NCI-H2196 treated with DMSO at 0.1 percent for 48 hours (cell line): ENCODE measurements at regions not wholly inside any gene's neighbourhood (a gene's known extent, or its start where the extent isn't known, plus 50 kb on each side); places are given as distances from the start of the nearest gene placed in this dataset.

Experiments
- DNase-seq: peaks from one replicate; lab custom pipeline; 2025; ENCODE audit not compliant: unreplicated experiment; lab: John Stamatoyannopoulos, UW

DNA sequence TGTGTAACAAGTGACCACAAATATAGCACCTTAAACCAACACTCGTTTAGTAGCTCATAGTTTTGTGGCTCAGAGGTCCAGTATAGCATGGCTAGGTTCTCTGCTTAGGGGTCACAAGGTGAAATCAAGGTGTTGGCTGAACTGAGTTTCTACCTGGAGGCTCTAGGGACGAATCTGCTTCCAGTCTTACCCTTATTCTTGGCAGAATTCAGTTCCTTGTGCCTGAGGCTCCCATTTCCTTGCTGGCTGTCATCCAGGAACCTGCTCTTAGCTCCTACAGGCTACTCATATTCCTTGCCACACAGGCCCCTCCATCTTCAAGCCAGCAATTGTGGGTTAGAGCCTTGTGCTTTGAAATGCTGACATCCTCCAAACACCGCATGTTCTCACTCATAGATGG lies 212.3 kb upstream of the CDH13 start:
- DNase-seq = no peak

DNA sequence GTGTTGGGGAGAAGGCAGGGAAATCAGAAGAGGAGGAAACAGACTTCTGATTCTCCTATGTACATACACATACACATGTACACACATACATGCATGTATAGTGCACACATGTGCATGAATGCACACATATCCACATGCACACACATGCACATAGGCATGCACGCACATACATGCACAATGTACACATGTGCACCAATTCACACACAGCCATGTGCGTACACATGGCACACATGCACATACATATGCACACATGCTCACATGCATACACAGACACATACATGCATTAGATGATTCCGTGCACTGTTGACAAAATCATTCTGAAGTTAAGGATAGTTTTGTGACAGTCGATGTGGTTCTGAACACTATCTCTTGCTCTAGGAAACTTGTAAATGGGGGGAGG lies 214.0 kb upstream of the CDH13 start:
- DNase-seq = no peak

DNA sequence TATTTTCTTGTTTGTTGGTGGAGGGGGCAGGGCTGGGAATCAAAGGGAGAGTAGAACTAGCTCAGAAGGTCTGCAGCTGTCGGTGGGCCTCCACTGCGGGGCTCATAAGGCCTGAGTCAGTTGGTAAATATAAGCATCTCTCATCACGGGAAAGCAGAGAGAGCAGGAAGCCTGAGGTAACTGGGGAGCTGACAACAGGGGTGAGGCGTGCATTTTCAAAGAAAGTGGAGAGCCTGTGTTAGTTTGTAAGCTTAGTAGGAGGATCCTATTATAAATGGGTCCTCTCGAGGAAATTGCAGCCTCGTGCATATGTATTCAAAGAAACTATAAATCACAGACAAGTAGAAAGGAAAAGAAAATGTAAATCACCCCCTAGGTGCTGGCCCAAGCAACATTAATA lies 221.0 kb upstream of the CDH13 start:
- DNase-seq = no peak

DNA sequence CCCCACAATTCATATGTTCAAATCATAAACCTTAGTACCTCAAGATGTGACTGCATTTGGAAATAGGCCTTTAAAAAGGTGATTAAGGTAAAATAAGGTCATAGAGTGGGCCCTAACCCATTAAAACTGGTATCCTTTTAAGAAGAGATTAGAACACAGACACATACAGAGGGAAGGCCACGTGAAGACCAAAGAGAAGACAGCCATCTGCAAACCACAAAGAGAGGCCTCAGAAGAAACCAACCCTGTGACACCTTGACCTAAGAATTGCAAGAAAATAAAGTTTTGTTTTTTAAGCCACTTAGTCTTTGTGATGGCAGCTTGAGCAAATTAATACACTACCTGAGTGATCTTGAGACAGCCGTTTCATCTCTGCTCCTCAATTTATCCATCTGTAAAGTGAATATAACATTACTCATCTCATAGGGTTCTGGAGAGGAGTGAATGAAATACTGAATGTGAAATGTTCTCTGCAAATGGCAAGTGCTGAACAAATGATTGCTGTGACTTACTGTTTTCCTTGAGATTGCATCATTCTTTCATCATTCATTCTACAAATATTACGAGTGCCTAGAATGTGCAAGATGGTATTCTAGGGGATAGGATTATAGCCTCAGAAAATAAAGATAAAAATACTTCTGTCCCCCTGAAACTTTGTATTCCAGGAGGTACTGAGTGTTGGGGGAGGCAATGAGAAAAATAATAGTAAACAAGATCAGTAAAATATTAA lies 222.0 kb upstream of the CDH13 start:
- DNase-seq = no peak

DNA sequence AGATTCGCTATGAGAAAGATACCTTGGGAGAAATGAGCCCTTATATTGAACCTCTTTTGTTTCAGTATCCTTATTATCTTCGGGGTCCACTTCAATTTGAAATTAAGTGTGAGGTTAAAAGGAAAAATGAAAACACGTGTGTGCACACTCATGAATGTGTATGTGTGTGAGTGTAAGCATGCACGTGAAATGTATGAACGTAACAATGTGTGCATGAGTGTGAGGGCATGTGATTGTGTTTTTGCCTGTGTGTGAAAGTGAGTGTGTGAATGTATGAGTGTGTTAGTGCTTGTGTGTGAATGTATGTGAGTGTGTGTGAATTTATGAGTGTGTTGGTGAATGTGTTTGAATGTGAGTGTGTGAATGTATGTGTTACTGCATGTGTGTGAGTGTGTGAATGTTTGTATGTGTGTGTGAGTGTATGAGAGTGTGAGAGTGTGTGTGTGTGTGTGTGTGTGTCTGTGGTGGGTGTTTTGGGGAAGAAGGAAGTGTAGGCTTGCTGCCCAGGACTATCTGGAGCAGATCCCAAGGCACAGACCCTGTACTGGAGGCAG lies 224.0 kb upstream of the CDH13 start:
- DNase-seq = no peak

DNA sequence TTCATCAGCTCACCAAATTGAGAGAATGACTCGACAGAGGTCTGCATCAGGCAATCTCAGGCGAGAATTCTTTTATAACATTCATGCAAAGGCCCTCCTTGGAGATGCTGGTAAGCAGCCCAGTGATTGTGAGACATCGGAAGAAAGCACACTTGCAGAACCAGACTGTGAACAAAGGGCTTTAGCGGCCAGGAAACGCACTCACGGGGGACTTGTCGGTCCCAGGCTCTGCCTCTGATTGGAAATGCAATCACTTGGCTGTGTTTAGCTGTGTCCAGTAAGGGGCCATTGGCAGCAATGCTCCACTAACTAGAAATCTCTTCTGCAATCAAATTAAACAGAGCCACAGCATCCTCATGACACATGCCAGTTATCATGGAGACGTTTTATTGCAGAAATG lies 226.7 kb upstream of the CDH13 start:
- DNase-seq = no peak

DNA sequence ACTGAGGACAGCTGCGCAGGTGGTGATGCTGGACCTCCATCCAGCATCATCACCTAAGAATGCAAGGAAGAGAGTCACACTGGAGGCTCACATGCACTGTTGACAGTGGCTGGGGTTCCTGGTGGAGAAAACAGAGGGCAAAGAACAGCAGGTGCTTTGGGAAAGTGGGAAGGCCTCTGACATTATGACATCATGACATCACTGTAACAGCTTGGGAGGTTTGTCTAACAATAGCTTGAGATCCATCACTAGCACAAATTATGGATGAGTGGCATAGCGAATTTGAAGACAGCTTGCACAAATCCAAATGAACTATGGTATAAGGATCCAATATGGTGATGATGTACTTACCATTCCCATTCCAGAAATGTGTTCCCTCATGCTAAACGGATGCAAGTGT lies 226.5 kb upstream of the MPHOSPH6 start:
- DNase-seq = no peak

DNA sequence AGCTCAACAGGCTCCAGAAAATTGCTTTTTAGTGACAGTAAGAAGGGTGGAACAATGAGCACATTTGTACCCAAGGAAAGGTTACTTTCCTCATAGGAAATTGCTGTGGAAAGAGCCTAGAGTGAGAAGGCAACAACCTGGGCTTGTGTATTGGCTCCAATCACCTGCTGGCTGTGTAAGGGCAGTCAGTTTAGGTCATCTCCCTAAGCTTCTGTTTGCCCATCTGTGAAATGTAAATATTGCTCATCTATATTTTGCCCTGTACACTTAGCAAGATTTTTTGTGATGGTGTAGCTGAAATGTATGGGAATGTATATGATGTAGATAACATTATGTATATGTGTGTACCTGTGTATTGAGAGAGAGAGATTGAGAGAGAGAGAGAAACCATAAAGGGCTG lies 225.2 kb upstream of the MPHOSPH6 start:
- no peak for DNase-seq

DNA sequence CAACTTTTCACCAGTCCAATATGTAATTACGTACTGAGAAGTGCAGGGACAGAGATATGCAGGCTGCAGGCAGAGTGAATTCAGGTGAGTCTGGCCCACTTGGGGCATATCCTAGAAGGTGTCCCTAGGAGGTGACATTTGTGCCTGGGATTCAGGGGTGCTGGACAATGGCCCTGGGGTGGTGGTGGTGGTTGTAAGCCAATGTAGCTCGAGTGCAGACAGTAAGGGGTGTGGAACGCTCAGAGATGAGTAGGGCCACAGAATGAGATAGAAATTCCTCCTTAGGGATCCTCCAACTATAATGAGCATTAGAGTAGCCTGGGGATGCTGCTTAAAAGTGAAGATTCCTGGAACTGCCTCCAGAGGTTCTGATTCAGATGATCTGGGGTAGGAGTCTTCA lies 221.7 kb upstream of the MPHOSPH6 start:
- no peak for DNase-seq

DNA sequence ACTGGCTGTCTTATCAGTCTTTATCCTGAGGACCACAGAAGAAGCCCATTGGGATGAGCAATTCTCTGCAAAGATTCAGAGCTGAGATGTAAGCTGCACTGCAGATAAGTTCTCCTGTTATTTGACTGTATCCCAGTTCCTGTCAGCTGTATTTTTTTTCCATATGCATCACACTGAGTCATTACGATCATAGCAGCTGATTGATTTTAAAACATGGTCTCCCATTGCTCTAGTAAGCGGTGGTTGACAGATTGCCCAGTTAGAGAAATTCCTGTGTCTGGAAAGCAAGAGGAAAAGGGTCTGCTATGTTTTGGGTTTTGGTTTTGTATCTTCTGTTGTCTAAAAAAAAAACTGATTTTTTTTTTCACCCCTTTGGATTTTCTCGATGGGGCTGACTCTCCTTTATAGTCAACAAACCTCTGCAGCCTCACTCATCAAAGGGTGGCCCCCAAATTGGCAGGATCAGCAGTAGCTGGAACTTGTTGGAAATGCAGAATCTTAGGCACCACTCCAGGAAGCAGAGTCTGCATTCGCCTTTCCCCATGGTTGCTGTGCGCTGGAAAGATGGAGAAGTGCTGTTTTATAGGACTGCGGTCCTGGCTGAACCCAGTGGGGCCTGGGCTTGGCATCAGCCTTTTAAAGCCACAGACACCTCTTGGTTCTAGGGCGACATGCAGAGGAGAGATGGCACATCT lies 220.1 kb upstream of the MPHOSPH6 start:
- no peak for DNase-seq

DNA sequence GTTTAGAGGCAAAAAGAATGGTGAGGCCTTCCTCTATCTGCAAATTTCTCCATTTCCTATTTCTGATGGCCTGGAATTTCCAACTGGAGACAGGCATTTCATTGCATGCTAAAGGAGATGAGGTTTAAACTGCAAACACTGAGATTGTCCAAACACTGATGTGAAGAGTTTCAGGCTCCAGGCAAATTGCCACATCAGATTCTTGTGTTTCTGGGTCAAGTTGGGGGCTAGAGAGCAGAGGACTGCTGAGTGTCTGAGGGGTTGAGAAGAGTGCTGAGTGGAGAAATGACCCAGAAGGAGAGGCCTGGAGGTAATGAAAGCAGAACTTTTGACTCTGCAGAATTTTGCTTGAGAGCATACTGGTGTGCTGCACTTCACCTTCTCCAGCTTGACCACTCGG lies 216.7 kb upstream of the MPHOSPH6 start:
- no peak for DNase-seq

DNA sequence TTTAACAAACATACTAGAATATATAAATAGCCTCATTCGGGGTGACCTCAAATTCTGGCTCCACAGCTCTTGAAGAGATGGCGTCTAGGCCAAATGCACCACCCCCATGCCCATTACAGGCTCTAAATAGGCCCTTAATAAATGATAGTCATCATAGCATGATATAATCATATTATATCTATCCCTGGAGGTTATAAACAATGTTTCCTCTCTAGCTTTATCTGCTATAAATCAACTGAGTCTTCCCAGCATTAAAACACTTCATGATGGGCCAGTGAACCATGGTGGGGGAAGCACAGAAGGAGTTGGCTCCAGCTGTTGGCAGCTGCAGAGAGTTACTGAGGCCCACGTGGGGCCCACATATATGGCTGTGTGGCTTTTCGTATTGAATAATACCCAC lies 214.9 kb upstream of the MPHOSPH6 start:
- no peak for DNase-seq

DNA sequence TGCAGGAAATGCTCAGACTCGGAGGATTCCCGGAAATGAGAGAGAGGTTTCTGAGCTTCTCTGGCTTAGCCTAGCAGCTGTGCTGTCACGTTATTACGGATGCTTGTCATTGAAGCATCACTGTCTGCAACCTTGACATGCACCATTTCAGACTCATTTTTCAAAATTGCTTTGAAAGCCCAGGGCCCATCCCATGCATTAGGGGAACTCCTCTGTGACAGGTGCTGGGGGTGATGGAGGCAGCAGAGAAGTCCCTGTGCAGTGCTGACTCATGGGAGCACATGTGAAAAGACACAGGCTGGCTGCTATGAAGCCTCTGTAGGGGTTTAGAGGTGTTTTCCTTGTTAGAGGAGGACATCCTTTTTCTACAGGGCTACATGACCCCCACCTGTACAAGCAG lies 214.0 kb upstream of the MPHOSPH6 start:
- DNase-seq = no peak

DNA sequence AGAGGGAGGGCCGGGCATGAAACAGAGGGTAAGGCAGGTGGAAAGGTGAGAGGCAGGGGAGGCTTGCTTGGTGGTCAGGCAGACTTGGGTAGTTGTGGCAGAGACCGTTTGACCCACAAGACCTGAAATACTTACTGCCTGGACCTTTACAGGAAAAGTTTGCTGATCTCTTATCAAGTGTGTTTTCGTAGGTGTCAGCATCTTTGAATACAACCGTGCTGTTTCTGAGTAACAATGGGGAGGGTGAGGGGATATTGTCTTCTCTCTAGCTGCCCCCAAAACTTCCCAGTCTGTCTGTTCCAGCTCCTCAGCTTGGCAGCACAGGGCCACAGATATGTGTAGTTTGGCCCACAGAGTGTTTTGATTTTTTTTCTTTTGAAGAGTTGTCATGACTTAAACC lies 212.5 kb upstream of the MPHOSPH6 start:
- no peak for DNase-seq

DNA sequence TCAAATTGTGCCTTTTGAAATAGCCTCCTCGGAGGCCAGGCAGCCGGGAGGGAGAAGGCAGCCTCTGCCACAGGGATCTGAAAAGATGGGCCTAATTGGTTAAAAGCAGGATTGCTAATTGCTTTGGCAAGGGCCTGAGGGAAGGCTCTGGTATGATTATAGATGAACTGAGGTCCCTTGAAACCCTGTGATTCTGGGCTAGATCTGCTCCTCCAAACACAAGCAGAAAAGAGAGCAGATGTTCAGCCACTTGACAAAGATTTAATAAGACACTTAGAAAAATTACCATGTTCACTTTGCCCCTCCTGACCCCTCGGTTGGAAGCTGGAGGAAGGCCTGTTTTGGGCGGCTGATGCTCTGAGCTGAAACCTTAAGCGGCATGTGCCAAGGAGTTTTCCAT lies 209.5 kb upstream of the MPHOSPH6 start:
- no peak for DNase-seq

DNA sequence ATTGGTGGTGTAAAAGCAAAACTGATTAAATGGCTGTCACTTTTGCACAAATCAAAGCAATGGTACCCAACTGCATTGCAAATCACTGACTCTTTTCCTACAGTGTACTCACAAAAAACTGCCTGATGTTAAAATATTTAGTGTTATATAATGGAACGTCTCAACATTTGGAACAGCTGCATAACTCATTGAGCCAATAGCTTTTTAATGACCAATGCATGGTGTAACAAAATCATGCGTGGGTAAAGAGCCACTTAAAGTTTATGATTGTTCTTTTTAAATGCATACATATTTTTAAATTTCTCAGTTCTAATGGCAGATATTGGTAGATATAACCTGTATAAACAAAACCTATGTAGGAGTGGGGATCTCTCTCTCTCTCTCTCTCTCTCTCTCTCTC lies 204.0 kb upstream of the MPHOSPH6 start:
- no peak for DNase-seq

DNA sequence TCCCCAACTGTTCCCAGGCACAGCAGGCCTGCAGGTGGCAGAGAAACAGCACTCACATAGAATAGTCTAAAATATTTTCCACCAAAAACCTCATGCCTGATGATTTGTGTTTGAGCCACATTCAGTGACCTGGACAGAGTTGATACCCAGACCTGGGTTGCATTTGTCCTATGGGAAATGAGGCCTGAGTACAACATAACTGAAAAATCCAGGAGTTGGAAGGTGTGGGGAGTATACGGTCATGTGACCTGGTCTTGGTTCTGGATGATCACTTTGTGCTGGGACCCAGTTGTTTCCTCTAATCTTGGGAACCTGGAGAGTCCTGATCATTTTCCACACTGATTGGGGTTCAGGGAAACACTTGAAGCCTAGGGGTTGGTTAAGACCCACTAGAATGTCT lies 200.3 kb upstream of the MPHOSPH6 start:
- no peak for DNase-seq

DNA sequence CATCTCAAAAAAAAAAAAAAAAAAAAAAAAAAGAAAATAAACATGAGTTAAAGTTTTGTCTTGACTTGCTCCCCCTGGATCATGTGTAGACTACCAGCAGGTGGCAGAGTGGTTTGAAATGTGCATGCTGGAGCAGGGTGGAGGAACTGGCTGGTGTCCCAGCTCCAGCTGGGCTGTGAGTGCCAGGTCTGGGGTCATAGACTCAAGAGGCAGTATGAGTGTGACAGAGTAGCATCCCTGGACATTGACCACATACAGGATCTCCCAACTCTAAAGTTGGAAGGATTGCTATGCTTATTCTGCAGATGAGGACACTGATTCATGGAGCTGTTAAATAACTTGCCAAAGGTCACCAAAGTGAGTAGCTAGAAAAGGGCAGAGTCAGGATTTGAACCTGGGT lies 198.0 kb upstream of the MPHOSPH6 start:
- DNase-seq = no peak

DNA sequence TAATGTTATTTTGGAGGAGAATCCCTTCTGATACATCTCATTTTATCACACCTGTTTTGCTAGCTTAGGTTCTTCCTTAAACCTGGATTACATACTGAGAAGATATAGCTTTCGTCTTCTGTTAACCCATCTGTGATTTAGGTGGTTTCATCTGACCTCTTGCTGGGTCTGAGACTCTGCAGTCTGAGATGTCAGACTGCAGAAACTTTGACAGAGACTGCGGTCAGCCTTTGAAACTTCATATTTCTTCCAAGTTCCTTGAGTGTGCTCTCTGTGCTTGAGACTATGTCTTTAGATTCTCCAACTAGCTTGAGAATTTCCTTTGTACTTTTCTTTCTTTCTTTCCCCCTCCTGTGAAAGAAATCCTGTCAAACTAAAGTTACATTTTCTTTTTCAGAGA lies 196.4 kb upstream of the MPHOSPH6 start:
- no peak for DNase-seq

DNA sequence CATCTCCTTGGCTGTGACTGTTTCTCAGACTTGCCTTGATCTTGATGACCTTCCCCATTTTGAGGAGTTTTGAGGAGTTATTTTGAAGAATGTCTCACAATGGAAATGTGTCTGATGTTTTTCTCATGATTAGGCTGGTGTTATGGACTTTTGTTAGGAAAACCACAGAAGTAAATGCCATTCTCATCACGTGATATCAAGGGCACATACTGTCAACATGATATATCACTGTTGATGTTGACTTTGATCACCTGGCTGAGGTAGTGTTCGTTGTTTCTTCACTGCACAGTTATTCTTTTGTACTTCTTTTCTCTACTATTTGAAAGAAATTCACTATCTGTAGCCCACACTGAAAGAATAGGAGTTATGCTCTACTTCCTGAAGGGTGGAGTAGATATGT lies 194.7 kb upstream of the MPHOSPH6 start:
- no peak for DNase-seq

DNA sequence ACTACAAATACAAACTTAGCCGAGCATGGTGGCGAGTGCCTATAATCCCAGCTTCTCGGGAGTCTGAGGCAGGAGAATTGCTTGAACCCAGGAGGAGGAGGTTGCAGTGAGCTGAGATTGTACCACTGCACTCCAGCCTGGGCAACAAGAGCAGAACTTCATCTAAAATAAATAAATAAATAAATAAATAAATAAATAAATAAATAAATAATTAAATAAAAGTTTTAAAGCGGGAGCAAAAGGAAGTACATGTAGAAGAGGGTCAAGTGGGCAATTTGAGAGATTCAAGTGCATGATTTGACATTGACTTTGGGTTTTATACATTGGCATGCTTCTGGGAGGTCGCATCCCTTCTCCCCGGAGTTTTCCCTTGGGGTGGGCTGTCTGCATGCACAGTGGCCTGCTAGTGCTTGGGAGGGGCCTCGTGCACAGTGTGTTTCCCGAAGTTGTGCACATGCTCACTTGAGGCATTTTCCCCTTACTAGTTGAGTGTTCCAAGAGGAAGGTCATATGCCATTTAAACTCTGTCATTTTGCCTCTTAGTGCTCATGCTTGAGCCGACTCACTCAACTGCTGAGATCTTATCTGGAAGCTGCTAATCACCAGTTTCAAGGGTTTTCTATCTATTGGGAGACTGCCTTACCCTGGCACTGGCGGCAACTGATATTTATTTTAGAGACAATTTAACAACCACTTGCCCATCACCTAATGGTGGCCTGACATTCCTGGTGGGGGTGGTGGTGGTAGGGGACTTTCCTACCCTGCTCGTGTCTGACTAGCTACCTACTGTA lies 193.2 kb upstream of the MPHOSPH6 start:
- DNase-seq = no peak

DNA sequence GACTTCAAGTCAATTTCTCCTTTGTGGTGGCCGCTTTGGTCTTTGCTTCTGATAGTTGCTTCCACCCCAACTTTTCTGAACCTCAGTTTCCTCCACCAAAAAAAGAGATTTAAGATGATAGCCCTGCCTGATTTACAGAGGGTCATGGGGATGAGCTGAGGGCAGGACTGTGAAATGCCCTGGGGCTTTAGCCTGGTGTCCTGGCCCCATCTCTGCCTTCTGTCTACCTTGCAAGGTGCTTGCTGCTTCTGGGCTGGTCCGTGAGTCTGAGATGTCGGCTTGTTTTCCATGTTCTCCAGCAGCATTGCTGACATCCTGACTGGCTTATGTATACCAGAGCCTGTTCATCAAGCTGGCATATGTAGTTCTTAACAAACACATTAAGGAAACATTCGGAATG lies 191.9 kb upstream of the MPHOSPH6 start:
- no peak for DNase-seq
